ENCODE measurements at regions not wholly inside any gene's neighbourhood (a gene's known extent, or its start where the extent isn't known, plus 50 kb on each side); places are given as distances from the start of the nearest gene placed in this dataset.

GRCh38 chr11:27596802-27597201 lies 90.2 kb upstream of the LIN7C start:
- DNase-seq, result no peak
- no peaks in the 10 kb centered on the region for H3K4me1 ChIP-seq (ENCODE audit: insufficient read depth)
- no peaks in the 10 kb centered on the region for H3K9me3 ChIP-seq
- H3K36me3 ChIP-seq, result no peaks in the 10 kb centered on the region
- WGBS, 3 donors, result 94 to 96% (median 95%) methylated on average over 2 of the region's 2 CpGs
- no peak overlapping the region for H3K27ac ChIP-seq
- no peaks in the 10 kb centered on the region for H3K27me3 ChIP-seq
- H3K4me3 ChIP-seq, result no peak overlapping the region
- intact Hi-C loops (cut with DNase I), result no loop called here
- TF ChIP-seq POLR2A (IDR thresholded peaks at IDR 0.05) (no peak), EP300 (IDR thresholded peaks at IDR 0.05) (no peak)

- no peaks in the 10 kb centered on the region for H3K9me3 ChIP-seq
- no peak overlapping the region for H3K27ac ChIP-seq
- no peak overlapping the region for H3K4me3 ChIP-seq
- no peak for DNase-seq
- H3K4me1 ChIP-seq (ENCODE audit: insufficient read depth), result no peaks in the 10 kb centered on the region
- 70 to 91% (median 84%) methylated on average over 4 of the region's 4 CpGs for WGBS, 3 donors
- no peaks in the 10 kb centered on the region for H3K36me3 ChIP-seq
- intact Hi-C loops (cut with DNase I), result no loop called here
- H3K27me3 ChIP-seq, result no peaks in the 10 kb centered on the region
- no peak for TF ChIP-seq POLR2A (IDR thresholded peaks at IDR 0.05)
- no peak for TF ChIP-seq EP300 (IDR thresholded peaks at IDR 0.05)
- TF ChIP-seq CTCF (IDR thresholded peaks at IDR 0.05), result no peak
These were observed 89.8 kb upstream of the LIN7C start for GRCh38 chr11:27596388-27596787.

- Histone ChIP-seq H3K36me3 (no peaks in the 10 kb centered on the region), H3K9me3 (no peaks in the 10 kb centered on the region), H3K27me3 (no peaks in the 10 kb centered on the region), H3K4me1 (ENCODE audit: insufficient read depth) (no peaks in the 10 kb centered on the region), H3K4me3 (no peak overlapping the region), H3K27ac (no peak overlapping the region)
- no peak for DNase-seq
- TF ChIP-seq CTCF (IDR thresholded peaks at IDR 0.05) (no peak), EP300 (IDR thresholded peaks at IDR 0.05) (no peak), POLR2A (IDR thresholded peaks at IDR 0.05) (no peak)
- intact Hi-C loops (cut with DNase I), result no loop called here
These were observed 85.7 kb upstream of the LIN7C start for GRCh38 chr11:27592098-27592780.

GRCh38 chr11:27582621-27583020 lies 76.1 kb upstream of the LIN7C start:
- no peaks in the 10 kb centered on the region for H3K36me3 ChIP-seq
- 85 to 91% (median 86%) methylated on average over 4 of the region's 4 CpGs for WGBS, 3 donors
- H3K4me1 ChIP-seq (ENCODE audit: insufficient read depth), result no peaks in the 10 kb centered on the region
- no peak overlapping the region for H3K4me3 ChIP-seq
- no peak overlapping the region for H3K27ac ChIP-seq
- TF ChIP-seq EP300 (IDR thresholded peaks at IDR 0.05), result no peak
- no peak for TF ChIP-seq CTCF (IDR thresholded peaks at IDR 0.05)
- no peak for TF ChIP-seq POLR2A (IDR thresholded peaks at IDR 0.05)
- no peaks in the 10 kb centered on the region for H3K27me3 ChIP-seq
- H3K9me3 ChIP-seq, result no peaks in the 10 kb centered on the region
- no peak for DNase-seq
- intact Hi-C loops (cut with DNase I), result no loop called here

- peaks cover 5% of the 10 kb centered on the region for H3K4me1 ChIP-seq (ENCODE audit: insufficient read depth)
- WGBS, 3 donors, result 99% methylated on average over 3 of the region's 3 CpGs
- TF ChIP-seq POLR2A (IDR thresholded peaks at IDR 0.05) (no peak), EP300 (IDR thresholded peaks at IDR 0.05) (no peak), CTCF (IDR thresholded peaks at IDR 0.05) (no peak)
These were observed 67.8 kb upstream of the LIN7C start for GRCh38 chr11:27574342-27574741.

More at GRCh38 chr11:27574342-27574741, 67.8 kb upstream of the LIN7C start:
- no peaks in the 10 kb centered on the region for H3K27me3 ChIP-seq
- H3K9me3 ChIP-seq, result no peaks in the 10 kb centered on the region
- DNase-seq, result no peak
- intact Hi-C loops (cut with DNase I), result loop anchor here in 1 of 4 donors (1.0 kb wide), 1 partner anchor 10 kb away; no protein-coding TSS in a partner anchor
- H3K36me3 ChIP-seq, result no peaks in the 10 kb centered on the region
- no peak overlapping the region for H3K4me3 ChIP-seq
- H3K27ac ChIP-seq, result no peak overlapping the region

All from ovary (tissue), 7 donors.